Head of caudate nucleus (tissue), 42 donors: ENCODE measurements at regions not wholly inside any gene's neighbourhood (a gene's known extent, or its start where the extent isn't known, plus 50 kb on each side); places are given as distances from the start of the nearest gene placed in this dataset.
"Not testable (repeated sequence)": the region's sequence is repeated elsewhere in the genome, so short reads cannot be mapped to it uniquely, and the experiment has no call there.

Source experiments
- DNase-seq, 42 donors: peaks; one replicate each; pipeline versions ENCODE4 v3.0.0 to v3.0.0-alpha.2; 2020 to 2021; ENCODE audit warnings: mixed read lengths in 7 of 42
- intact Hi-C: fragments of 100-400 bp; cut with DNase I; formaldehyde crosslinking; loops from one replicate; pipeline ENCODE4 v1.15.0; 2022

GRCh38 chr10:126722726-126723125 is 52.2 kb upstream of the C10orf90 start:
- intact Hi-C loops = no loop called here
- no peak for DNase-seq

GRCh38 chr10:126723226-126723625 is 52.7 kb upstream of the C10orf90 start:
- intact Hi-C loops = no loop called here
- no peak for DNase-seq

- DNase-seq = peak in 1 of 42 donors; percentile 22
- intact Hi-C loops = no loop called here
Observed at GRCh38 chr10:126729314-126729870, 58.9 kb upstream of the C10orf90 start.

- intact Hi-C loops = no loop called here
- DNase-seq = no peak
Observed at GRCh38 chr10:126730856-126731609, 60.5 kb upstream of the C10orf90 start.

- intact Hi-C loops = no loop called here
- peak in 1 of 42 donors; percentile 8 for DNase-seq
Observed at GRCh38 chr10:126731610-126731990, 61.1 kb upstream of the C10orf90 start.

- intact Hi-C loops = no loop called here
- DNase-seq = peak in 1 of 42 donors; percentile 10
Observed at GRCh38 chr10:126732308-126732707, 61.8 kb upstream of the C10orf90 start.

- DNase-seq = no peak
- intact Hi-C loops = no loop called here
Observed at GRCh38 chr10:126732868-126733267, 62.4 kb upstream of the C10orf90 start.

GRCh38 chr10:126734015-126734414 is 63.5 kb upstream of the C10orf90 start:
- peak in 1 of 42 donors; percentile 52 for DNase-seq
- intact Hi-C loops = no loop called here

- intact Hi-C loops = no loop called here
- DNase-seq = peak in 13 of 42 donors; percentile 5 to 63 (median 23)
Observed at GRCh38 chr10:126734967-126735366, 64.5 kb upstream of the C10orf90 start.

GRCh38 chr10:126736142-126736541 is 65.6 kb upstream of the C10orf90 start:
- intact Hi-C loops = no loop called here

GRCh38 chr10:126736727-126737126 is 66.2 kb upstream of the C10orf90 start:
- intact Hi-C loops = no loop called here
- peak in 1 of 42 donors; percentile 26 for DNase-seq

More at GRCh38 chr10:126736142-126736541, 65.6 kb upstream of the C10orf90 start:
- peak in 1 of 42 donors; percentile 25 for DNase-seq

GRCh38 chr10:126738001-126738400 is 67.5 kb upstream of the C10orf90 start:
- intact Hi-C loops = no loop called here
- DNase-seq = peak in 1 of 42 donors; percentile 26

- intact Hi-C loops = loop anchor here (10.0 kb wide), 1 partner anchor 280 kb away; no protein-coding TSS in a partner anchor
- no peak for DNase-seq
Observed at GRCh38 chr10:126744571-126744970, 74.1 kb upstream of the C10orf90 start.

GRCh38 chr10:126749015-126749655 is 78.6 kb upstream of the C10orf90 start:
- DNase-seq = peak; percentile 28 to 96 (median 85)
- intact Hi-C loops = loop anchor here (10.0 kb wide), 1 partner anchor 284 kb away; no protein-coding TSS in a partner anchor

- no peak for DNase-seq
- intact Hi-C loops = no loop called here
Observed at GRCh38 chr10:126754966-126755365, 84.5 kb upstream of the C10orf90 start.

GRCh38 chr10:126758867-126759266 is 88.4 kb upstream of the C10orf90 start:
- intact Hi-C loops = no loop called here
- DNase-seq = no peak

- intact Hi-C loops = no loop called here
- DNase-seq = no peak
Observed at GRCh38 chr10:126759531-126759930, 89.0 kb upstream of the C10orf90 start.

- intact Hi-C loops, DNase-seq: not testable (repeated sequence)
Observed at GRCh38 chr10:126766646-126767045, 96.2 kb upstream of the C10orf90 start.

GRCh38 chr10:126770809-126771208 is 100.3 kb upstream of the C10orf90 start:
- no peak for DNase-seq
- intact Hi-C loops = no loop called here

GRCh38 chr10:126776168-126776567 is 105.7 kb upstream of the C10orf90 start:
- no peak for DNase-seq
- intact Hi-C loops = no loop called here
